ENCODE measurements at regions not wholly inside any gene's neighbourhood (a gene's known extent, or its start where the extent isn't known, plus 50 kb on each side); places are given as distances from the start of the nearest gene placed in this dataset.

DNA sequence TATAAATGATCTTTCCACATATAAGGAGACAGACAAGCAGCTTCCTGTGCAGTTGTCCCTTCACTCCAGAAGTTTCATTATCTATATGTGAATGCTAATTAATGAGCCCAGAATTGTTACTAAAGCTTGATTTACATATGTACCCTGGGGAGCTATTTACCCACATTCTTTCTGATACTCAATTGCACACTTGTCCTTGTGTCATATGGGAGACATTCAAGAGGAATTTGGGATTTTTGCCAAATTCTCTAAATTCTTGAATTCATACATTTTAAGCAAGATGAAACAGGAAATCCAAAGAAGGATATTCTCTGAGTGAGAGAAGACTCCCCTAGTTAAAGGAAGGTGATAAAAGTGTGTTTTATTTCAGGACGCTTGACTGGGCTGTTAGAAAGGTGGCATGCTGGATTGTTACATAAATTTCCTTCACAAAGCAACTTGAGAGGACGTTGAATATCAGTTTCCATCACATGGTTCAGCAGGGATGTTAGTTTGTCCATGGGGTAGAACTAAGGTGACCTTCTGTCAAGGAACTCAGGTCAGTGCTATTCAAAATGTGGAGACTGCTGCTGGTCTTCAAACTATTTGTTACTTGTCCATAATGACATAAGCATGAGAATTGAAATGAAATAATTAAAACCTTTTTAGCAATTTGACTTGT is 368.2 kb downstream of the IRS1 start:
- ATAC-seq, result no peak
- TF ChIP-seq NFE2L2 (conservative IDR thresholded peaks at IDR 0.05; ENCODE audit: low read length) (no peak), KDM5A (IDR thresholded peaks at IDR 0.05) (no peak), JUNB (IDR thresholded peaks at IDR 0.05) (no peak), POLR2AphosphoS2 (conservative IDR thresholded peaks at IDR 0.05; ENCODE audit: low read length) (no peak), RCOR1 (IDR thresholded peaks at IDR 0.05; ENCODE audit: low read depth, low read length) (no peak), CHD4 (IDR thresholded peaks at IDR 0.05; ENCODE audit: borderline replicate concordance) (no peak), MAZ (IDR thresholded peaks at IDR 0.05; ENCODE audit: borderline replicate concordance, low read depth, low read length) (no peak), TFCP2L1 (CRISPR knock-in tag; IDR thresholded peaks at IDR 0.05) (no peak), SREBF2 (IDR thresholded peaks at IDR 0.05) (no peak), ZNF302 (CRISPR knock-in tag; IDR thresholded peaks at IDR 0.05) (no peak), POLR2A (IDR thresholded peaks at IDR 0.05; ENCODE audit: low read length) (no peak)
- TF ChIP-seq, protein P1, sequence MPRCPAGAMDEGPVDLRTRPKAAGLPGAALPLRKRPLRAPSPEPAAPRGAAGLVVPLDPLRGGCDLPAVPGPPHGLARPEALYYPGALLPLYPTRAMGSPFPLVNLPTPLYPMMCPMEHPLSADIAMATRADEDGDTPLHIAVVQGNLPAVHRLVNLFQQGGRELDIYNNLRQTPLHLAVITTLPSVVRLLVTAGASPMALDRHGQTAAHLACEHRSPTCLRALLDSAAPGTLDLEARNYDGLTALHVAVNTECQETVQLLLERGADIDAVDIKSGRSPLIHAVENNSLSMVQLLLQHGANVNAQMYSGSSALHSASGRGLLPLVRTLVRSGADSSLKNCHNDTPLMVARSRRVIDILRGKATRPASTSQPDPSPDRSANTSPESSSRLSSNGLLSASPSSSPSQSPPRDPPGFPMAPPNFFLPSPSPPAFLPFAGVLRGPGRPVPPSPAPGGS (IDR thresholded peaks at IDR 0.05), result no peak
- TF ChIP-seq, protein P2, sequence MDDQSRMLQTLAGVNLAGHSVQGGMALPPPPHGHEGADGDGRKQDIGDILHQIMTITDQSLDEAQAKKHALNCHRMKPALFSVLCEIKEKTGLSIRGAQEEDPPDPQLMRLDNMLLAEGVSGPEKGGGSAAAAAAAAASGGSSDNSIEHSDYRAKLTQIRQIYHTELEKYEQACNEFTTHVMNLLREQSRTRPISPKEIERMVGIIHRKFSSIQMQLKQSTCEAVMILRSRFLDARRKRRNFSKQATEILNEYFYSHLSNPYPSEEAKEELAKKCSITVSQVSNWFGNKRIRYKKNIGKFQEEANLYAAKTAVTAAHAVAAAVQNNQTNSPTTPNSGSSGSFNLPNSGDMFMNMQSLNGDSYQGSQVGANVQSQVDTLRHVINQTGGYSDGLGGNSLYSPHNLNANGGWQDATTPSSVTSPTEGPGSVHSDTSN (IDR thresholded peaks at IDR 0.05), result no peak
- Histone ChIP-seq H3K9me3 (no peaks in the 10 kb centered on the region), H3K4me3 (no peak overlapping the region), H3K4me1 (peaks cover 35% of the 10 kb centered on the region), H3K4me2 (peak overlapping the region; percentile 33; the same call in 2 of the 3 replicates), H3K27ac (peak overlapping the region in 1 of 2 experiments; percentile 42; a peak in 1 of 6 replicates)
- ChIA-PET CTCF (no interaction called here), POLR2A (no interaction called here)
- WGBS (ENCODE audit: missing lambda C conversion rate), result 44% methylated on average over 2 of the region's 2 CpGs
- no peak for DNase-seq (ENCODE audit: low read depth in 1 of 2, low spot score in 1 of 2)
- FAIRE-seq, result no peak

DNA sequence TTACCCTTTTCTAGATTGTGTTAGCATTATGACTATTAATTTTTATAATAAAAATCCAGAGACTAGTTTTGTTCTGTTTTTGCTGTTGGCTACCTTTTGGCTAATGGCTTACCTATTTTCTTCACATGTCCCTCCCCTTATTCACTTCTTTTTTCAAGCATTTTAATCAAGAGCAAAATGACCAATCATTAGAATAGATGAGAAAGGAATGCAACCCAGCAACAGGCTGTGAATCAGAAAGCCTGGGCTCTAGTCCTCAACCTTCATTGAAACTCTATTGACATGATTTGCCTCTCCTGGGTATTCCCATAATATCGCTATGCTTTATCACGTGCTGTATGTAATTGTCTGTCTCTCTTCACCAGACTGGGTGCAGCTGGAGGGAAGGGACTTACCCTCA is 370.1 kb downstream of the IRS1 start:
- POLR2A ChIA-PET, result no interaction called here
- no peak for TF ChIP-seq FOXS1 (CRISPR knock-in tag; IDR thresholded peaks at IDR 0.05)
- TF ChIP-seq KDM1A (IDR thresholded peaks at IDR 0.05; ENCODE audit: low read depth), result no peak
- TF ChIP-seq ESRRA (IDR thresholded peaks at IDR 0.05; ENCODE audit: borderline replicate concordance, low read length), result no peak
- TF ChIP-seq NR3C1 (IDR thresholded peaks at IDR 0.05), result no peak
- TF ChIP-seq ZFP36 (IDR thresholded peaks at IDR 0.05; ENCODE audit: borderline replicate concordance, partially characterized antibody), result no peak
- TF ChIP-seq NPAS2 (CRISPR knock-in tag; IDR thresholded peaks at IDR 0.05; ENCODE audit: borderline replicate concordance), result no peak
- TF ChIP-seq, protein P3, sequence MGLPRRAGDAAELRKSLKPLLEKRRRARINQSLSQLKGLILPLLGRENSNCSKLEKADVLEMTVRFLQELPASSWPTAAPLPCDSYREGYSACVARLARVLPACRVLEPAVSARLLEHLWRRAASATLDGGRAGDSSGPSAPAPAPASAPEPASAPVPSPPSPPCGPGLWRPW (IDR thresholded peaks at IDR 0.05), result no peak
- TF ChIP-seq ZNF302 (CRISPR knock-in tag; IDR thresholded peaks at IDR 0.05), result no peak
- no peak for TF ChIP-seq TP53 (CRISPR knock-in tag; IDR thresholded peaks at IDR 0.05)
- no peak for TF ChIP-seq HDAC2 (IDR thresholded peaks at IDR 0.05)
- TF ChIP-seq RCOR1 (IDR thresholded peaks at IDR 0.05; ENCODE audit: low read depth, low read length), result no peak
- TF ChIP-seq RAD21 (conservative IDR thresholded peaks at IDR 0.05 in 1 of 2, IDR thresholded peaks at IDR 0.05 in 1 of 2), result no peak
- DNase-seq (ENCODE audit: low read depth in 1 of 2, low spot score in 1 of 2) (no peak), FAIRE-seq (no peak), ATAC-seq (no peak)
- H3K9me3 ChIP-seq, result no peaks in the 10 kb centered on the region
- peaks cover 44% of the 10 kb centered on the region for H3K4me1 ChIP-seq
- H3K4me3 ChIP-seq, result no peak overlapping the region
- peak overlapping the region in 1 of 2 experiments; percentile 66; a peak in 3 of 6 replicates for H3K27ac ChIP-seq
- H3K4me2 ChIP-seq, result no peak overlapping the region; the same call in 2 of the 3 replicates
- CTCF ChIA-PET, result no interaction called here
- WGBS (ENCODE audit: missing lambda C conversion rate), result 94% methylated on average over 2 of the region's 2 CpGs

Data from A549 (cell line).